IMR-90 (cell line): ENCODE measurements at regions not wholly inside any gene's neighbourhood (a gene's known extent, or its start where the extent isn't known, plus 50 kb on each side); places are given as distances from the start of the nearest gene placed in this dataset.

Experiments used
- ATAC-seq: fragments of 200-7000 bp; cut with Tn5 transposase; 2 replicates; pipeline ENCODE4 v1.9.1; 2020; ENCODE audit warnings: low read depth, mild to moderate bottlenecking, moderate library complexity
- BruUV-seq: library from RNA; stranded (reverse); fragments of 400-500 nt; replicated peaks from 2 replicates; lab custom pipeline; 2021; lab: Mats Ljungman, UMichigan
- CTCF ChIA-PET: fragments of 300-600 bp; formaldehyde crosslinking; extraction: SDS; loops from one replicate; lab custom pipeline; 2021; ENCODE audit warnings: antibody characterized with exemption; lab: Yijun Ruan, JAX
- POLR2A ChIA-PET: fragments of 300-600 bp; sonication (Branson Sonifier 250); formaldehyde crosslinking; loops from one replicate; lab custom pipeline; 2022; ENCODE audit warnings: antibody characterized with exemption; ENCODE audit not compliant: unreplicated experiment; lab: Charles Lee
- DNase-seq: peaks from one replicate; pipeline ENCODE4 v3.0.0; 2013
- H2AFZ ChIP-seq: replicated peaks from 2 replicates; pipeline ENCODE3; 2013; ENCODE audit warnings: low read length, mild to moderate bottlenecking; ENCODE audit not compliant: poor library complexity
- H2AK5ac ChIP-seq: 2 replicates; pipeline ENCODE4 v1.6.1; 2013; ENCODE audit warnings: low read depth, low read length, inconsistent platforms
- H2AK9ac ChIP-seq: replicated peaks from 2 replicates; pipeline ENCODE3; 2013; ENCODE audit warnings: mild to moderate bottlenecking, low read depth, low read length, moderate library complexity; ENCODE audit not compliant: poor library complexity
- H2BK120ac ChIP-seq: 2 replicates; pipeline ENCODE4 v1.6.1; 2013; ENCODE audit warnings: low read depth, low read length, inconsistent platforms
- H2BK15ac ChIP-seq: 3 replicates; pipeline ENCODE4 v1.6.1; 2013; ENCODE audit warnings: low read depth, low read length, inconsistent platforms
- H2BK20ac ChIP-seq: 2 replicates; pipeline ENCODE4 v1.6.1; 2013; ENCODE audit warnings: low read depth, mild to moderate bottlenecking, inconsistent platforms, low read length, moderate library complexity
- H2BK5ac ChIP-seq: 2 replicates; pipeline ENCODE4 v1.6.1; 2013; ENCODE audit warnings: mild to moderate bottlenecking, low read depth, low read length, inconsistent platforms; ENCODE audit not compliant: poor library complexity, severe bottlenecking
- H3K14ac ChIP-seq: replicated peaks from 2 replicates; pipeline ENCODE4 v1.6.1; 2013; ENCODE audit warnings: low read depth, low read length, inconsistent platforms
- H3K18ac ChIP-seq: 2 replicates; pipeline ENCODE4 v1.6.1; 2013; ENCODE audit warnings: low read depth, low read length, control low read depth
- H3K23ac ChIP-seq: 2 replicates; pipeline ENCODE4 v1.6.1; 2013; ENCODE audit warnings: low read depth, low read length, inconsistent platforms
- H3K27ac ChIP-seq: 2 replicates; pipeline ENCODE4 v1.5.1; 2013; ENCODE audit warnings: mild to moderate bottlenecking, control low read depth, low read length; ENCODE audit not compliant: insufficient read depth
- H3K27me3 ChIP-seq: 2 replicates; pipeline ENCODE4 v1.6.1; 2013; ENCODE audit warnings: low read length; ENCODE audit not compliant: control insufficient read depth, insufficient read depth
- H3K36me3 ChIP-seq: 2 replicates; pipeline ENCODE4 v1.6.1; 2013; ENCODE audit warnings: low read length, mixed read lengths; ENCODE audit not compliant: control insufficient read depth, insufficient read depth
- H3K4ac ChIP-seq: 2 replicates; pipeline ENCODE4 v1.6.1; 2013; ENCODE audit warnings: low read depth, low read length, inconsistent platforms
- H3K4me1 ChIP-seq: 2 replicates; pipeline ENCODE4 v1.6.1; 2013; ENCODE audit warnings: low read length, mixed read lengths; ENCODE audit not compliant: control insufficient read depth, insufficient read depth
- H3K4me2 ChIP-seq: 2 replicates; pipeline ENCODE4 v1.6.1; 2013; ENCODE audit warnings: low read depth, mild to moderate bottlenecking, control low read depth, low read length, moderate library complexity
- H3K4me3 ChIP-seq: 2 replicates; pipeline ENCODE4 v1.5.1; 2013; ENCODE audit warnings: low read depth, mild to moderate bottlenecking, control low read depth, low read length, moderate library complexity; ENCODE audit not compliant: insufficient read depth
- H3K56ac ChIP-seq: 2 replicates; pipeline ENCODE4 v1.6.1; 2013; ENCODE audit warnings: low read length, inconsistent platforms; ENCODE audit not compliant: insufficient read depth; ENCODE audit errors: extremely low read depth
- H3K79me1 ChIP-seq, 2 experiments: 2 replicates each; pipeline ENCODE4 v1.6.1; 2013; ENCODE audit warnings: low read length in 2 of 2, inconsistent platforms in 1 of 2, low read depth in 1 of 2
- H3K9ac ChIP-seq: 2 replicates; pipeline ENCODE4 v1.6.1; 2013; ENCODE audit warnings: low read depth, low read length, control low read depth
- H3K9me1 ChIP-seq: 2 replicates; pipeline ENCODE4 v1.6.1; 2013; ENCODE audit warnings: low read length, inconsistent platforms; ENCODE audit not compliant: insufficient read depth
- H3K9me3 ChIP-seq: 2 replicates; pipeline ENCODE4 v1.6.1; 2013; ENCODE audit warnings: low read length; ENCODE audit not compliant: control insufficient read depth, insufficient read depth
- H4K20me1 ChIP-seq: 2 replicates; pipeline ENCODE4 v1.6.1; 2013; ENCODE audit warnings: low read length, inconsistent platforms; ENCODE audit not compliant: insufficient read depth
- H4K5ac ChIP-seq: 2 replicates; pipeline ENCODE4 v1.6.1; 2013; ENCODE audit warnings: mild to moderate bottlenecking, low read depth, low read length, control low read depth
- H4K8ac ChIP-seq, 2 experiments: 2 replicates each; pipeline ENCODE4 v1.6.1; 2013; ENCODE audit warnings: low read depth in 2 of 2, low read length in 2 of 2, control low read depth in 1 of 2, inconsistent platforms in 1 of 2
- H4K91ac ChIP-seq: 2 replicates; pipeline ENCODE4 v1.6.1; 2013; ENCODE audit warnings: low read depth, low read length, inconsistent platforms; ENCODE audit not compliant: insufficient read depth
- BHLHE40 ChIP-seq: fragments of 150-350 bp; IDR thresholded peaks from 2 replicates; pipeline ENCODE4 v1.6.1; 2016; ENCODE audit warnings: mild to moderate bottlenecking, low read depth, low read length
- CEBPB ChIP-seq: IDR thresholded peaks from 2 replicates; pipeline ENCODE4 v1.6.1; 2012; ENCODE audit warnings: low read depth, low read length, improper control_type of control experiment
- CHD1 ChIP-seq: IDR thresholded peaks from 2 replicates; pipeline ENCODE4 v1.6.1; 2012; ENCODE audit warnings: low read depth, low read length, improper control_type of control experiment
- ELK1 ChIP-seq: fragments of 150-350 bp; IDR thresholded peaks from 2 replicates; pipeline ENCODE4 v1.6.1; 2016; ENCODE audit warnings: low read depth, mild to moderate bottlenecking, low read length, moderate library complexity, borderline replicate concordance
- FOS ChIP-seq: fragments of 150-350 bp; IDR thresholded peaks from 2 replicates; pipeline ENCODE4 v1.6.1; 2016; ENCODE audit warnings: low read depth, low read length
- MAFK ChIP-seq: IDR thresholded peaks from 2 replicates; pipeline ENCODE4 v1.6.1; 2012; ENCODE audit warnings: low read depth, low read length, improper control_type of control experiment
- MAZ ChIP-seq: IDR thresholded peaks from 2 replicates; pipeline ENCODE4 v1.6.1; 2012; ENCODE audit warnings: low read depth, mild to moderate bottlenecking, low read length, improper control_type of control experiment, moderate library complexity, borderline replicate concordance
- MXI1 ChIP-seq: IDR thresholded peaks from 2 replicates; pipeline ENCODE4 v1.6.1; 2012; ENCODE audit warnings: low read depth, mild to moderate bottlenecking, low read length, moderate library complexity, borderline replicate concordance
- NFE2L2 ChIP-seq: fragments of 150-350 bp; IDR thresholded peaks from 2 replicates; pipeline ENCODE4 v1.6.1; 2016; ENCODE audit warnings: low read depth, mild to moderate bottlenecking, low read length
- POLR2A ChIP-seq: IDR thresholded peaks from 2 replicates; pipeline ENCODE4 v1.6.1; 2012; ENCODE audit warnings: mild to moderate bottlenecking, low read depth, low read length
- RAD21 ChIP-seq: IDR thresholded peaks from 2 replicates; pipeline ENCODE4 v1.6.1; 2012; ENCODE audit warnings: low read length, improper control_type of control experiment
- RCOR1 ChIP-seq: IDR thresholded peaks from 2 replicates; pipeline ENCODE4 v1.6.1; 2012; ENCODE audit warnings: mild to moderate bottlenecking, low read length, improper control_type of control experiment; ENCODE audit not compliant: insufficient replicate concordance
- RFX5 ChIP-seq: IDR thresholded peaks from 2 replicates; pipeline ENCODE4 v1.8.0; 2012; ENCODE audit warnings: low read depth, mild to moderate bottlenecking, low read length, moderate library complexity
- SMC3 ChIP-seq: fragments of 150-350 bp; IDR thresholded peaks from 2 replicates; pipeline ENCODE4 v1.6.1; 2016; ENCODE audit warnings: low read depth, mild to moderate bottlenecking, antibody characterized with exemption, low read length, moderate library complexity
- WGBS, 2 experiments: methylation state at CpG; one replicate each; pipeline versions ENCODE4 v1.1.5 to v1.1.7; 2013; ENCODE audit warnings: missing lambda C conversion rate in 2 of 2; ENCODE audit not compliant: insufficient read length in 1 of 2; ENCODE audit errors: extremely low coverage in 2 of 2; 5-methylcytosine and 5-hydroxymethylcytosine counted together
- dilution Hi-C: fragments of 300-500 bp; cut with HindIII; formaldehyde crosslinking; loops from one replicate; pipeline ENCODE4 v1.14.3; 2018; ENCODE audit warnings: low sequenced_read_pairs; ENCODE audit not compliant: unreplicated experiment
- in situ Hi-C: fragments of 300-500 bp; cut with MboI; formaldehyde crosslinking; loops from 3 replicates; pipeline ENCODE4 v1.14.3; 2019; ENCODE audit warnings: low sequenced_read_pairs, inconsistent platforms, mixed read lengths
- intact Hi-C: fragments of 100-400 bp; cut with micrococcal nuclease; formaldehyde crosslinking; loops from 2 replicates; pipeline ENCODE4 v1.10.0; 2022
- TF ChIP-seq, protein P1 (sequence below): conservative IDR thresholded peaks from 2 replicates; pipeline ENCODE4 v1.5.1; 2012; ENCODE audit warnings: mild to moderate bottlenecking, low read depth, low read length, improper control_type of control experiment
- TF ChIP-seq, protein P2 (sequence below): fragments of 150-350 bp; IDR thresholded peaks from 2 replicates; pipeline ENCODE4 v1.6.1; 2017; ENCODE audit warnings: mild to moderate bottlenecking, antibody characterized with exemption, low read length, low read depth

DNA sequence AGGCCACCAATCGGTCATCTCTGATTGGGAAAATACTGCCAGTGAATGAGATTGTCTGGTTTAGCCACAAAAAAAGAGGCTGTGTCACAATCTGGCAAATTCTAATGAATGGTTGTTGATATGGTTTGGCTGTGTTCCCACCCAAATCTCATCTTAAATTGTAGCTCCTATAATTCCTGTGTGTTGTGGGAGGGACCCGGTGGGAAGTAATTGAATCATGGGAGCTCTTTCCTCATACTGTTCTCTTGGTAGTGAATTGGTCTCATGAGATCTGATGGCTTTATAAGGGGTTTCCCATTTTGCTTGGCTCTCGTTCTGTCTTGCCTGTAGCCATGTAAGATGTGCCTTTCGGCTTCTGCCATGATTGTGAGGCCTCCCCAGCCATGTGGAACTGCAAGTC is 838.3 kb downstream of the SLC4A3 start:
- peaks cover 3% of the 10 kb centered on the region; the same call in 1 of the 2 replicates for H3K9me1 ChIP-seq
- H3K4me3 ChIP-seq, result no peak overlapping the region
- H3K9me3 ChIP-seq, result no peaks in the 10 kb centered on the region
- no CpG with 5 or more reads among the region's 4 CpGs for WGBS, 2 experiments
- H3K36me3 ChIP-seq, result no peaks in the 10 kb centered on the region
- H3K27me3 ChIP-seq, result no peaks in the 10 kb centered on the region
- H3K14ac ChIP-seq, result no peak overlapping the region
- H3K23ac ChIP-seq, result no peak overlapping the region
- no peak for ATAC-seq
- H4K91ac ChIP-seq, result no peak overlapping the region
- intact Hi-C loops, result loop anchor here (10.0 kb wide), 1 partner anchor 731 kb away; no protein-coding TSS in a partner anchor
- dilution Hi-C loops, result no loop called here
- H2BK20ac ChIP-seq, result no peak overlapping the region
- no peak overlapping the region for H3K18ac ChIP-seq
- H2AK5ac ChIP-seq, result no peak overlapping the region
- H4K5ac ChIP-seq, result no peak overlapping the region
- H3K56ac ChIP-seq, result no peak overlapping the region
- no peak overlapping the region for H2BK15ac ChIP-seq
- no peak overlapping the region for H3K9ac ChIP-seq
- no peaks in the 10 kb centered on the region for H4K20me1 ChIP-seq
- no peak overlapping the region for H3K4me2 ChIP-seq
- in situ Hi-C loops, result no loop called here
- no TSS peak for BruUV-seq
- ChIA-PET CTCF (no interaction called here), POLR2A (no interaction called here)
- H3K4ac ChIP-seq, result no peak overlapping the region; the same call in 1 of the 2 replicates
- H2BK120ac ChIP-seq, result no peak overlapping the region
- TF ChIP-seq, protein P1, sequence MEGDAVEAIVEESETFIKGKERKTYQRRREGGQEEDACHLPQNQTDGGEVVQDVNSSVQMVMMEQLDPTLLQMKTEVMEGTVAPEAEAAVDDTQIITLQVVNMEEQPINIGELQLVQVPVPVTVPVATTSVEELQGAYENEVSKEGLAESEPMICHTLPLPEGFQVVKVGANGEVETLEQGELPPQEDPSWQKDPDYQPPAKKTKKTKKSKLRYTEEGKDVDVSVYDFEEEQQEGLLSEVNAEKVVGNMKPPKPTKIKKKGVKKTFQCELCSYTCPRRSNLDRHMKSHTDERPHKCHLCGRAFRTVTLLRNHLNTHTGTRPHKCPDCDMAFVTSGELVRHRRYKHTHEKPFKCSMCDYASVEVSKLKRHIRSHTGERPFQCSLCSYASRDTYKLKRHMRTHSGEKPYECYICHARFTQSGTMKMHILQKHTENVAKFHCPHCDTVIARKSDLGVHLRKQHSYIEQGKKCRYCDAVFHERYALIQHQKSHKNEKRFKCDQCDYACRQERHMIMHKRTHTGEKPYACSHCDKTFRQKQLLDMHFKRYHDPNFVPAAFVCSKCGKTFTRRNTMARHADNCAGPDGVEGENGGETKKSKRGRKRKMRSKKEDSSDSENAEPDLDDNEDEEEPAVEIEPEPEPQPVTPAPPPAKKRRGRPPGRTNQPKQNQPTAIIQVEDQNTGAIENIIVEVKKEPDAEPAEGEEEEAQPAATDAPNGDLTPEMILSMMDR, result no peak
- TF ChIP-seq MXI1 (no peak), ELK1 (no peak), POLR2A (no peak), SMC3 (no peak), FOS (no peak), MAZ (no peak), CHD1 (no peak), CEBPB (no peak), NFE2L2 (no peak), RCOR1 (no peak), MAFK (no peak), BHLHE40 (no peak), RFX5 (no peak), RAD21 (no peak)
- TF ChIP-seq, protein P2, sequence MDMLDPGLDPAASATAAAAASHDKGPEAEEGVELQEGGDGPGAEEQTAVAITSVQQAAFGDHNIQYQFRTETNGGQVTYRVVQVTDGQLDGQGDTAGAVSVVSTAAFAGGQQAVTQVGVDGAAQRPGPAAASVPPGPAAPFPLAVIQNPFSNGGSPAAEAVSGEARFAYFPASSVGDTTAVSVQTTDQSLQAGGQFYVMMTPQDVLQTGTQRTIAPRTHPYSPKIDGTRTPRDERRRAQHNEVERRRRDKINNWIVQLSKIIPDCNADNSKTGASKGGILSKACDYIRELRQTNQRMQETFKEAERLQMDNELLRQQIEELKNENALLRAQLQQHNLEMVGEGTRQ, result no peak
- no peak overlapping the region for H2BK5ac ChIP-seq
- no peak overlapping the region for H4K8ac ChIP-seq
- no peak overlapping the region for H3K27ac ChIP-seq
- H2AFZ ChIP-seq, result no peak overlapping the region
- H3K4me1 ChIP-seq, result peaks cover 6% of the 10 kb centered on the region
- H3K79me1 ChIP-seq, result no peaks in the 10 kb centered on the region
- DNase-seq, result no peak
- H2AK9ac ChIP-seq, result no peak overlapping the region
